ENCODE measurements at regions not wholly inside any gene's neighbourhood (a gene's known extent, or its start where the extent isn't known, plus 50 kb on each side); places are given as distances from the start of the nearest gene placed in this dataset.

GRCh38 chr2:128727404-128727803 is 408.7 kb upstream of the HS6ST1 start:
- Histone ChIP-seq H3K4me2 (ENCODE audit: insufficient read depth, low read length) (no peak overlapping the region), H2AFZ (ENCODE audit: low read depth, low read length) (no peak overlapping the region), H3K27ac (ENCODE audit: extremely low read depth, low read depth, low read length) (no peak overlapping the region), H3K4me3 (no peak overlapping the region), H4K20me1 (replicated peaks; ENCODE audit: control insufficient read depth, insufficient read depth, low read length) (no peaks in the 10 kb centered on the region), H3K9me1 (ENCODE audit: control insufficient read depth, insufficient read depth, low read length) (no peaks in the 10 kb centered on the region), H3K79me2 (ENCODE audit: control insufficient read depth, insufficient read depth, low read length) (no peaks in the 10 kb centered on the region), H3K36me3 (ENCODE audit: control insufficient read depth, insufficient read depth, low read length) (no peaks in the 10 kb centered on the region), H3K9ac (ENCODE audit: insufficient read depth in 1 of 2, low read depth in 2 of 2, low read length in 2 of 2) (no peak overlapping the region), H3K27me3 (ENCODE audit: control insufficient read depth in 2 of 2, insufficient read depth in 2 of 2, low read length in 2 of 2) (peaks cover 0 to 7% of the 10 kb centered on the region in 2 experiments; a peak in 1 of 5 replicates), H3K9me3 (replicated peaks; ENCODE audit: control insufficient read depth, insufficient read depth, low read depth, low read length) (no peaks in the 10 kb centered on the region), H3K4me1 (replicated peaks in 1 of 2; ENCODE audit: control insufficient read depth in 2 of 2, insufficient read depth in 2 of 2, low read length in 2 of 2) (no peaks in the 10 kb centered on the region)
- WGBS (ENCODE audit: insufficient coverage, low coverage, missing lambda C conversion rate) = 0% methylated on average over 2 of the region's 2 CpGs
- no peak for FAIRE-seq
- in situ Hi-C loops (cut with MboI) = no loop called here
- ChIA-PET POLR2A (interaction anchor here (1.0 to 1.7 kb wide), 2 partner anchors 10 to 27 kb away, joined by 3 to 4 read pairs; no protein-coding TSS in a partner anchor), CTCF (ENCODE audit: low intra/inter-chr PET ratio) (no interaction called here)
- intact Hi-C loops (cut with micrococcal nuclease) = no loop called here
- ATAC-seq = no peak
- DNase-seq (ENCODE audit: extremely low read depth in 1 of 4, low spot score in 3 of 4) = no peak
- BruUV-seq (replicated peaks) = no TSS peak
- TF ChIP-seq SRSF1 (IDR thresholded peaks at IDR 0.05; ENCODE audit: low read depth, low read length) (no peak), ZFP1 (CRISPR knock-in tag; IDR thresholded peaks at IDR 0.05) (no peak), ZBTB11 (CRISPR knock-in tag; IDR thresholded peaks at IDR 0.05) (no peak), ZFP30 (CRISPR knock-in tag; IDR thresholded peaks at IDR 0.05; ENCODE audit: borderline replicate concordance) (no peak), SFPQ (IDR thresholded peaks at IDR 0.05; ENCODE audit: low read depth, low read length) (no peak), MBD2 (IDR thresholded peaks at IDR 0.05; ENCODE audit: borderline replicate concordance, low read depth) (no peak), FOXP1 (CRISPR knock-in tag; IDR thresholded peaks at IDR 0.05) (no peak), SIRT6 (IDR thresholded peaks at IDR 0.05; ENCODE audit: low read depth, low read length) (no peak), AFF1 (IDR thresholded peaks at IDR 0.05; ENCODE audit: low read depth in 1 of 2, partially characterized antibody in 2 of 2) (no peak), YBX1 (IDR thresholded peaks at IDR 0.05) (no peak)
- TF ChIP-seq, protein P1, sequence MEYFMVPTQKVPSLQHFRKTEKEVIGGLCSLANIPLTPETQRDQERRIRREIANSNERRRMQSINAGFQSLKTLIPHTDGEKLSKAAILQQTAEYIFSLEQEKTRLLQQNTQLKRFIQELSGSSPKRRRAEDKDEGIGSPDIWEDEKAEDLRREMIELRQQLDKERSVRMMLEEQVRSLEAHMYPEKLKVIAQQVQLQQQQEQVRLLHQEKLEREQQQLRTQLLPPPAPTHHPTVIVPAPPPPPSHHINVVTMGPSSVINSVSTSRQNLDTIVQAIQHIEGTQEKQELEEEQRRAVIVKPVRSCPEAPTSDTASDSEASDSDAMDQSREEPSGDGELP (CRISPR knock-in tag; IDR thresholded peaks at IDR 0.05; ENCODE audit: borderline replicate concordance) = no peak
